DND-41 (cell line): ENCODE measurements at regions not wholly inside any gene's neighbourhood (a gene's known extent, or its start where the extent isn't known, plus 50 kb on each side); places are given as distances from the start of the nearest gene placed in this dataset.

Source experiments
- ATAC-seq: fragments of 200-7000 bp; cut with Tn5 transposase; 3 replicates; pipeline ENCODE4 v1.9.1; 2021; ENCODE audit warnings: low read depth; ENCODE audit not compliant: insufficient read depth
- DNase-seq: peaks from one replicate; pipeline ENCODE4 v3.0.0-alpha.2; 2020
- H2AFZ ChIP-seq: 2 replicates; pipeline ENCODE4 v1.6.0; 2012; ENCODE audit warnings: low read depth, low read length
- H3K27ac ChIP-seq: 2 replicates; pipeline ENCODE4 v1.5.1; 2012; ENCODE audit warnings: low read length, inconsistent platforms
- H3K27me3 ChIP-seq: fragments of 200-600 bp; sonication (generic); 2 replicates; pipeline ENCODE4 v1.6.0; 2012; ENCODE audit warnings: low read length, mild to moderate bottlenecking, inconsistent platforms; ENCODE audit not compliant: insufficient read depth, poor library complexity
- H3K36me3 ChIP-seq: 2 replicates; pipeline ENCODE4 v1.5.1; 2012; ENCODE audit warnings: low read length, inconsistent platforms; ENCODE audit not compliant: insufficient read depth
- H3K4me1 ChIP-seq: 2 replicates; pipeline ENCODE4 v1.5.1; 2012; ENCODE audit warnings: mild to moderate bottlenecking, low read length; ENCODE audit not compliant: insufficient read depth
- H3K4me2 ChIP-seq: 2 replicates; pipeline ENCODE4 v1.6.0; 2012; ENCODE audit warnings: mild to moderate bottlenecking, moderate library complexity, low read length, inconsistent platforms; ENCODE audit not compliant: insufficient read depth
- H3K4me3 ChIP-seq, 2 experiments: fragments of 200-600 bp in 1 of 2; shearing (Covaris generic) in 1 of 2; 2 replicates each; pipeline ENCODE4 v1.5.1; 2012 to 2016; ENCODE audit warnings: inconsistent platforms in 2 of 2, low read length in 2 of 2, mild to moderate bottlenecking in 2 of 2, low read depth in 1 of 2, moderate library complexity in 1 of 2
- H3K79me2 ChIP-seq: 2 replicates; pipeline ENCODE4 v1.6.0; 2012; ENCODE audit warnings: low read length, inconsistent platforms; ENCODE audit not compliant: insufficient read depth
- H3K9ac ChIP-seq: 2 replicates; pipeline ENCODE4 v1.6.0; 2012; ENCODE audit warnings: low read depth, mild to moderate bottlenecking, inconsistent platforms, low read length, moderate library complexity
- H3K9me3 ChIP-seq: 2 replicates; pipeline ENCODE4 v1.5.1; 2012; ENCODE audit warnings: low read length, moderate library complexity, mild to moderate bottlenecking, inconsistent platforms; ENCODE audit not compliant: insufficient read depth, severe bottlenecking
- H4K20me1 ChIP-seq: 2 replicates; pipeline ENCODE4 v1.6.0; 2012; ENCODE audit warnings: low read length; ENCODE audit not compliant: insufficient read depth
- CTCF ChIP-seq: IDR thresholded peaks from 2 replicates; pipeline ENCODE4 v1.5.1; 2012; ENCODE audit warnings: borderline replicate concordance, low read length, moderate library complexity, mild to moderate bottlenecking; ENCODE audit not compliant: poor library complexity, severe bottlenecking; ENCODE audit errors: extremely low read depth
- EZH2 ChIP-seq: IDR thresholded peaks from 3 replicates; pipeline ENCODE4 v1.6.1; 2012; ENCODE audit warnings: borderline replicate concordance, low read depth, mild to moderate bottlenecking, moderate library complexity, low read length, inconsistent platforms; ENCODE audit not compliant: severe bottlenecking

DNA sequence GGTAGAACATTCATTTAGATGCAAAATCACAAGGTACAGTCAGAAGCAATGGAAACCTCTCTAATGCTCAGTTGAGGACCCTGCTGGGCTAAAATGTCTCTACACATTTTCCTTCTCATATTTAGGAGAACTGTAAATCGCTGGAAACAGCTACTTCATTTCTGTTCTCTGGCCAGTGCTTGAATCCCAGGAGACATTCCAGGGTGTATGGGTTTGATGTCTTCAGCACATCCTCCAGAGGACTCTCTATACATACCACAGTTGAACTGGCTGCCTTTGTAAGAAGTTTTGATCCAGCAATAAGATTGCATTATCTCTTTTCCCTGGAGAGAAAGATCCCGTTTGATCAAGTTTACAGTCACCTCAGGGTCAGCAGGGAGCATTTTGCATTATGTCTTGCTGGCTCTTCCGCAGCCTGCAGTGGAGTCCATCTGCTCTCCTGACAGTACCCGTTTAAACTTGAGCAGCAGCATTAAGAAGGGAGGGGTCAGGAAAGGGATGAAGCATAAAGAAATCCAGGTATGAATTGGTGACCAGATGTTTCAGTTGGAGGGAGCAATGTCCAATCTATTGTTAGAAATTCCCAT lies 676.0 kb downstream of the EPHA3 start:
- no peaks in the 10 kb centered on the region for H4K20me1 ChIP-seq
- no peaks in the 10 kb centered on the region for H3K27me3 ChIP-seq
- no peaks in the 10 kb centered on the region for H3K4me1 ChIP-seq
- H3K9me3 ChIP-seq = no peaks in the 10 kb centered on the region
- TF ChIP-seq EZH2 (no peak), CTCF (no peak)
- H3K9ac ChIP-seq = no peak overlapping the region
- no peak for DNase-seq
- no peaks in the 10 kb centered on the region for H3K36me3 ChIP-seq
- H3K27ac ChIP-seq = no peak overlapping the region
- H3K4me2 ChIP-seq = no peak overlapping the region
- no peak for ATAC-seq
- no peak overlapping the region for H2AFZ ChIP-seq
- H3K4me3 ChIP-seq = no peak overlapping the region
- H3K79me2 ChIP-seq = no peaks in the 10 kb centered on the region

DNA sequence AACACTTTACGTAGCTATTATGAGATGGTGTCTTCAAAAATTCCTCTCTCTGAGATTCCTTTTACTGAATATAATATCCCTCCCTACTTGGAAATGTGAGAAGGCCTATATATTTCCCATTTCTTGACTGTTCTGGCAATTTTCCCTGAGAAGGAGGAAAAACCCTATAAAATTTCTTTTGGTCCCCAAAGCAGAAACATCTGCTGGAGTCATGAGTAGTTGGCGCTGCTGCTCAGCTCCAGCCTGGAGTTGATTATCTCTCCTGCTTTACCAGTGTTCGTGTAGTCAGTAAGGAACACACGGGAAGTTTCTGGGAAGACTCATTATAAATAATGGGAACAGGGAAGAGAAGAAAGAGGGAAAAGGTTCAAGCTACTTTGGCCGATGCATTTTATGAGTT lies 680.1 kb downstream of the EPHA3 start:
- Histone ChIP-seq H3K27me3 (no peaks in the 10 kb centered on the region), H3K9ac (no peak overlapping the region), H3K4me1 (no peaks in the 10 kb centered on the region), H3K4me3 (no peak overlapping the region), H4K20me1 (no peaks in the 10 kb centered on the region), H3K9me3 (no peaks in the 10 kb centered on the region), H3K79me2 (no peaks in the 10 kb centered on the region), H3K27ac (no peak overlapping the region), H2AFZ (no peak overlapping the region), H3K36me3 (no peaks in the 10 kb centered on the region), H3K4me2 (no peak overlapping the region)
- TF ChIP-seq EZH2 (no peak), CTCF (no peak)
- ATAC-seq (no peak), DNase-seq (no peak)

DNA sequence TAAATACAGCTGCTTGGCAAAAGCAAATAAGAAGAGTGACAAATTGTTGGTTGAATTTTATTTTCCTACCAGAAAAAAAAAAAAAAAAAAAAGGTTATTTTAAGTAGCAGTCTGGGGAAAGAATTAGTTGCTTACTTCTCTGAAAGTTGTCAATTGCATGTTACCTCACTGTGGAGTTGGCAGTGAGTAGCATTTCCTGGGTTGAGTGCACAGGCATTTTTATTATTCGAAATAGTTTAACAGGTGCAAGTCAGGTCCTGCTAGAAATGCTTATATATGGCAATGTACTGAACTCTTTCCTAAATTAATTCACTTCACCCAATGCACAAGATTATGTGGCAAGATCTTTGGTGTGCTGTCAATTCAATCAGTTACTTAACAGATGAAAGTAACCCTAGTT lies 680.6 kb downstream of the EPHA3 start:
- no peaks in the 10 kb centered on the region for H3K9me3 ChIP-seq
- no peak overlapping the region for H3K4me2 ChIP-seq
- TF ChIP-seq EZH2 = no peak
- TF ChIP-seq CTCF = no peak
- no peaks in the 10 kb centered on the region for H3K36me3 ChIP-seq
- ATAC-seq = no peak
- no peak for DNase-seq
- no peaks in the 10 kb centered on the region for H4K20me1 ChIP-seq
- H3K9ac ChIP-seq = no peak overlapping the region
- no peak overlapping the region for H3K27ac ChIP-seq
- H3K4me1 ChIP-seq = no peaks in the 10 kb centered on the region
- H2AFZ ChIP-seq = no peak overlapping the region
- H3K4me3 ChIP-seq = no peak overlapping the region
- no peaks in the 10 kb centered on the region for H3K79me2 ChIP-seq
- H3K27me3 ChIP-seq = no peaks in the 10 kb centered on the region

GRCh38 chr3:89795506-89795905 lies 688.1 kb downstream of the EPHA3 start:
- Histone ChIP-seq H3K9ac (no peak overlapping the region), H4K20me1 (no peaks in the 10 kb centered on the region), H3K79me2 (no peaks in the 10 kb centered on the region), H2AFZ (no peak overlapping the region), H3K27ac (no peak overlapping the region), H3K9me3 (no peaks in the 10 kb centered on the region), H3K4me2 (no peak overlapping the region), H3K4me3 (no peak overlapping the region), H3K4me1 (no peaks in the 10 kb centered on the region), H3K36me3 (no peaks in the 10 kb centered on the region), H3K27me3 (no peaks in the 10 kb centered on the region)
- DNase-seq = no peak
- no peak for ATAC-seq
- TF ChIP-seq EZH2 (no peak), CTCF (no peak)
